Activated naive CD4-positive, alpha-beta T cell treated with anti-CD3 and anti-CD28 coated beads for 36 hours (primary cell): ENCODE measurements at regions not wholly inside any gene's neighbourhood (a gene's known extent, or its start where the extent isn't known, plus 50 kb on each side); places are given as distances from the start of the nearest gene placed in this dataset.

Experiments
- CTCF ChIA-PET: fragments of 350-600 bp; sonication (Branson Sonifier 250); formaldehyde crosslinking; loops from one replicate; lab custom pipeline; 2021; ENCODE audit warnings: antibody characterized with exemption; lab: Charles Lee
- DNase-seq: peaks from one replicate; pipeline ENCODE4 v3.0.0-alpha.2; 2020
- H3K27ac Mint-ChIP-seq: one replicate; pipeline ENCODE4 v1.8.0; 2021; ENCODE audit warnings: mild to moderate bottlenecking, mixed read lengths
- H3K27me3 Mint-ChIP-seq: one replicate; pipeline ENCODE4 v1.8.0; 2021; ENCODE audit warnings: low read depth, mixed read lengths
- H3K36me3 Mint-ChIP-seq: one replicate; pipeline ENCODE4 v1.8.0; 2021; ENCODE audit warnings: low read depth, mixed read lengths
- H3K4me1 Mint-ChIP-seq: one replicate; pipeline ENCODE4 v1.8.0; 2021; ENCODE audit warnings: low read depth, mixed read lengths
- H3K4me3 Mint-ChIP-seq: one replicate; pipeline ENCODE4 v1.8.0; 2021; ENCODE audit warnings: mild to moderate bottlenecking, moderate library complexity, mixed read lengths
- H3K9me3 Mint-ChIP-seq: one replicate; pipeline ENCODE4 v1.8.0; 2021; ENCODE audit warnings: mixed read lengths
- intact Hi-C: fragments of 100-400 bp; cut with micrococcal nuclease; formaldehyde crosslinking; loops from one replicate; pipeline ENCODE4 v1.15.1; 2023

GRCh38 chr5:2271316-2271715 is 388.6 kb upstream of the IRX4 start:
- H3K9me3 Mint-ChIP-seq, result no peaks in the 10 kb centered on the region

GRCh38 chr5:2270467-2270866 is 387.7 kb upstream of the IRX4 start:
- DNase-seq, result no peak
- Mint-ChIP-seq H3K9me3 (no peaks in the 10 kb centered on the region), H3K36me3 (no peaks in the 10 kb centered on the region), H3K4me1 (no peaks in the 10 kb centered on the region), H3K4me3 (no peak overlapping the region), H3K27me3 (peaks cover 3% of the 10 kb centered on the region), H3K27ac (no peak overlapping the region)
- intact Hi-C loops, result no loop called here
- CTCF ChIA-PET, result no interaction called here

More at GRCh38 chr5:2271316-2271715, 388.6 kb upstream of the IRX4 start:
- CTCF ChIA-PET, result no interaction called here
- Mint-ChIP-seq H3K27me3 (peaks cover 3% of the 10 kb centered on the region), H3K36me3 (no peaks in the 10 kb centered on the region), H3K4me1 (no peaks in the 10 kb centered on the region), H3K4me3 (no peak overlapping the region), H3K27ac (no peak overlapping the region)
- no peak for DNase-seq
- intact Hi-C loops, result no loop called here

GRCh38 chr5:2269656-2270055 is 386.9 kb upstream of the IRX4 start:
- CTCF ChIA-PET, result no interaction called here
- Mint-ChIP-seq H3K9me3 (no peaks in the 10 kb centered on the region), H3K27ac (no peak overlapping the region), H3K36me3 (no peaks in the 10 kb centered on the region), H3K27me3 (peaks cover 3% of the 10 kb centered on the region), H3K4me3 (no peak overlapping the region), H3K4me1 (no peaks in the 10 kb centered on the region)
- intact Hi-C loops, result no loop called here
- DNase-seq, result no peak

- intact Hi-C loops, result no loop called here
These were observed 385.3 kb upstream of the IRX4 start for GRCh38 chr5:2267991-2268390.

GRCh38 chr5:2266641-2267240 is 384.0 kb upstream of the IRX4 start:
- CTCF ChIA-PET, result no interaction called here
- intact Hi-C loops, result no loop called here
- Mint-ChIP-seq H3K36me3 (no peaks in the 10 kb centered on the region), H3K4me1 (no peaks in the 10 kb centered on the region), H3K27ac (no peak overlapping the region), H3K4me3 (no peak overlapping the region), H3K9me3 (no peaks in the 10 kb centered on the region), H3K27me3 (peaks cover 3% of the 10 kb centered on the region)
- DNase-seq, result no peak

More at GRCh38 chr5:2267991-2268390, 385.3 kb upstream of the IRX4 start:
- no peak for DNase-seq
- Mint-ChIP-seq H3K27ac (no peak overlapping the region), H3K9me3 (no peaks in the 10 kb centered on the region), H3K4me1 (no peaks in the 10 kb centered on the region), H3K27me3 (peaks cover 3% of the 10 kb centered on the region), H3K36me3 (no peaks in the 10 kb centered on the region), H3K4me3 (no peak overlapping the region)
- CTCF ChIA-PET, result no interaction called here

- Mint-ChIP-seq H3K4me3 (no peak overlapping the region), H3K27me3 (peaks cover 3% of the 10 kb centered on the region), H3K9me3 (no peaks in the 10 kb centered on the region), H3K27ac (no peak overlapping the region), H3K36me3 (no peaks in the 10 kb centered on the region), H3K4me1 (no peaks in the 10 kb centered on the region)
- DNase-seq, result no peak
- CTCF ChIA-PET, result no interaction called here
- intact Hi-C loops, result no loop called here
These were observed 382.6 kb upstream of the IRX4 start for GRCh38 chr5:2265341-2265740.

GRCh38 chr5:2263763-2264162 is 381.0 kb upstream of the IRX4 start:
- Mint-ChIP-seq H3K27me3 (no peaks in the 10 kb centered on the region), H3K4me3 (no peak overlapping the region), H3K4me1 (no peaks in the 10 kb centered on the region), H3K9me3 (no peaks in the 10 kb centered on the region), H3K27ac (no peak overlapping the region), H3K36me3 (no peaks in the 10 kb centered on the region)
- no peak for DNase-seq
- intact Hi-C loops, result no loop called here
- CTCF ChIA-PET, result no interaction called here

GRCh38 chr5:2262620-2263019 is 379.9 kb upstream of the IRX4 start:
- DNase-seq, result no peak
- Mint-ChIP-seq H3K4me3 (no peak overlapping the region), H3K27me3 (no peaks in the 10 kb centered on the region), H3K9me3 (no peaks in the 10 kb centered on the region), H3K4me1 (no peaks in the 10 kb centered on the region), H3K36me3 (no peaks in the 10 kb centered on the region), H3K27ac (no peak overlapping the region)
- CTCF ChIA-PET, result no interaction called here
- intact Hi-C loops, result no loop called here

GRCh38 chr5:2261004-2261703 is 378.4 kb upstream of the IRX4 start:
- no peaks in the 10 kb centered on the region for H3K36me3 Mint-ChIP-seq
- DNase-seq, result no peak
- intact Hi-C loops, result no loop called here
- CTCF ChIA-PET, result no interaction called here
- H3K4me3 Mint-ChIP-seq, result no peak overlapping the region
- H3K9me3 Mint-ChIP-seq, result no peaks in the 10 kb centered on the region
- H3K27me3 Mint-ChIP-seq, result no peaks in the 10 kb centered on the region
- no peak overlapping the region for H3K27ac Mint-ChIP-seq
- H3K4me1 Mint-ChIP-seq, result no peaks in the 10 kb centered on the region

GRCh38 chr5:2260211-2261003 is 377.7 kb upstream of the IRX4 start:
- CTCF ChIA-PET, result no interaction called here

GRCh38 chr5:2259494-2260107 is 376.9 kb upstream of the IRX4 start:
- Mint-ChIP-seq H3K36me3 (no peaks in the 10 kb centered on the region), H3K4me3 (no peak overlapping the region), H3K27ac (no peak overlapping the region), H3K9me3 (no peaks in the 10 kb centered on the region), H3K27me3 (no peaks in the 10 kb centered on the region), H3K4me1 (no peaks in the 10 kb centered on the region)
- intact Hi-C loops, result no loop called here
- CTCF ChIA-PET, result no interaction called here
- DNase-seq, result no peak

More at GRCh38 chr5:2260211-2261003, 377.7 kb upstream of the IRX4 start:
- DNase-seq, result no peak
- Mint-ChIP-seq H3K4me1 (no peaks in the 10 kb centered on the region), H3K27ac (no peak overlapping the region), H3K27me3 (no peaks in the 10 kb centered on the region), H3K9me3 (no peaks in the 10 kb centered on the region), H3K36me3 (no peaks in the 10 kb centered on the region), H3K4me3 (no peak overlapping the region)
- intact Hi-C loops, result no loop called here

GRCh38 chr5:2258861-2259260 is 376.1 kb upstream of the IRX4 start:
- no peak overlapping the region for H3K27ac Mint-ChIP-seq
- DNase-seq, result no peak
- H3K9me3 Mint-ChIP-seq, result no peaks in the 10 kb centered on the region
- no peaks in the 10 kb centered on the region for H3K27me3 Mint-ChIP-seq
- intact Hi-C loops, result no loop called here
- no peak overlapping the region for H3K4me3 Mint-ChIP-seq
- H3K4me1 Mint-ChIP-seq, result no peaks in the 10 kb centered on the region
- CTCF ChIA-PET, result no interaction called here
- no peaks in the 10 kb centered on the region for H3K36me3 Mint-ChIP-seq
